ENCODE measurements at regions not wholly inside any gene's neighbourhood (a gene's known extent, or its start where the extent isn't known, plus 50 kb on each side); places are given as distances from the start of the nearest gene placed in this dataset.

DNA sequence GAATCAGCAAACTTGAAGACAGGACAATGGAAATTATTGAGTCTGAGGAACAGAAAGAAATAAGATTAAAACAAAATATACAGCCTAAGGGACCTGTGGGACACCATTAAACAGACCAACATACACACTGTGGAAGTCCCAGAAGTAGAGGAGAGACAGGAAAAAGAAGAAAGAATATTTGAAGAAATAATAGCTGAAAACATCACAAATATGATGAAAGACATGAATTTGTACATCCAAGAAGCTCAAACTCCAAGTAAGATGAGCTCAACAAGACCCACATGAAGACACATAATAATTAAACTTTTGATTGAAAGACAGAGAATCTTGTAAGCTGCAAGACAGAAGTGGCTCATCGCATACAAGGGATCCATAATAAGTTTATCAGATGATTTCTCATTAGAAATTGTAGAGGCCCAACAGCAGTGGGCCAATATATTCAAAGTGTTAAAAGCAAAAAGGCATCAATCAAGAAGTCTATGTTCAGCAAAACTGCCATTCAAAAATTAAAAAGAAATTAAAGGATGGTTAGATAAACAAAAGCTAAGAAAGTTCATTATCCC, 311.3 kb upstream of the ADGRL2 start (continued):
- TF ChIP-seq EZH2 (IDR thresholded peaks at IDR 0.05; ENCODE audit: low read depth, low read length, severe bottlenecking) = no peak
- no peak for TF ChIP-seq CBX5 (IDR thresholded peaks at IDR 0.05; ENCODE audit: low read depth, low read length)
- TF ChIP-seq RAD21 (IDR thresholded peaks at IDR 0.05 in 1 of 2, conservative IDR thresholded peaks at IDR 0.05 in 1 of 2; ENCODE audit: low read depth in 2 of 2, low read length in 2 of 2) = no peak
- TF ChIP-seq, protein P1, sequence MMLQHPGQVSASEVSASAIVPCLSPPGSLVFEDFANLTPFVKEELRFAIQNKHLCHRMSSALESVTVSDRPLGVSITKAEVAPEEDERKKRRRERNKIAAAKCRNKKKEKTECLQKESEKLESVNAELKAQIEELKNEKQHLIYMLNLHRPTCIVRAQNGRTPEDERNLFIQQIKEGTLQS (IDR thresholded peaks at IDR 0.05; ENCODE audit: insufficient read depth, low read depth, low read length) = no peak
- TF ChIP-seq POLR2A (IDR thresholded peaks at IDR 0.05; ENCODE audit: control extremely low read depth in 1 of 2, low read depth in 2 of 2, low read length in 2 of 2) = no peak
- TF ChIP-seq YY1 (IDR thresholded peaks at IDR 0.05; ENCODE audit: low read depth, low read length) = no peak
- TF ChIP-seq SRF (IDR thresholded peaks at IDR 0.05; ENCODE audit: low read depth, low read length) = no peak

Data from H1 (cell line).